ENCODE measurements at regions not wholly inside any gene's neighbourhood (a gene's known extent, or its start where the extent isn't known, plus 50 kb on each side); places are given as distances from the start of the nearest gene placed in this dataset.

DNA sequence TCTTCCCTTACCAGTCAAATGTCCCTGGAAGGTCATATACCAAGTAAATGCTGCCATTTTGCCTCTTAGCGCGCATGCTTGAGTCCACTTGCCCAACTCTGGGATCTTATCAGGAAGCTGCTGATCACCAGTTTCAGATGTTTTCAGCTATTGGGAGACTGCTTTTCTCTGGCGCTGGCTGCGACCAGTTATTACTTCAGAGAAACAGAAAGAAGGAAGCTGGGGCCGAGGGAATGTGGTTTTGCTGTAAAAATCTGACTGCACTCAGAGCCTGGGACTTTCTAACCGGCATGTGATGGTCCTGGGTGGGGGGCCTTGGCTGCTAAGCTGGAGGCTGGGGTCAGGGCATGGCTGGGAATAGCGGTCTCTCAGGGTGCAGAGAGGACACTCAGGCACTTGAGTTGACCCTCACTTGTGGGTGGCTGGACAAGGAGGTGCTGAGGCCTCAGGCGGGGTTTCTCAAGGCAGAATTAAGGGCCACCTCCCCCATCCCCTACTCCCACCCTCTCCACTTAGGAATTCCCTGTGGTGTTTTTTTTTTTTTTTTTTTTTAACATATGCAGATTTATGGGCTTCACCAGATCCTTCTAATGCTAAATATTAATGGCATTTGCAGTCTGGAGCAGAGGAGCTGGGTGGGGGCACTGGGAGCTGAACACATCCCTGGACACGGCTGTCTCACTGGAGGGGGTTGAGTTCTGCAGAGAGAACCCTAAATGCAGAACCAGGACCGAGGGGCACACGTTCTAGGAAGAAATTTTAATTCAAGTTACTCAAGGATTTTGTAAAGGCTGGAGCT lies 145.8 kb downstream of the CYLD start:
- Mint-ChIP-seq H3K27ac (ENCODE audit: unreplicated experiment) (no peak overlapping the region), H3K4me3 (ENCODE audit: unreplicated experiment) (no peak overlapping the region)
- H3K4me3 ChIP-seq (ENCODE audit: insufficient read depth, low read depth, low read length): no peak overlapping the region

DNA sequence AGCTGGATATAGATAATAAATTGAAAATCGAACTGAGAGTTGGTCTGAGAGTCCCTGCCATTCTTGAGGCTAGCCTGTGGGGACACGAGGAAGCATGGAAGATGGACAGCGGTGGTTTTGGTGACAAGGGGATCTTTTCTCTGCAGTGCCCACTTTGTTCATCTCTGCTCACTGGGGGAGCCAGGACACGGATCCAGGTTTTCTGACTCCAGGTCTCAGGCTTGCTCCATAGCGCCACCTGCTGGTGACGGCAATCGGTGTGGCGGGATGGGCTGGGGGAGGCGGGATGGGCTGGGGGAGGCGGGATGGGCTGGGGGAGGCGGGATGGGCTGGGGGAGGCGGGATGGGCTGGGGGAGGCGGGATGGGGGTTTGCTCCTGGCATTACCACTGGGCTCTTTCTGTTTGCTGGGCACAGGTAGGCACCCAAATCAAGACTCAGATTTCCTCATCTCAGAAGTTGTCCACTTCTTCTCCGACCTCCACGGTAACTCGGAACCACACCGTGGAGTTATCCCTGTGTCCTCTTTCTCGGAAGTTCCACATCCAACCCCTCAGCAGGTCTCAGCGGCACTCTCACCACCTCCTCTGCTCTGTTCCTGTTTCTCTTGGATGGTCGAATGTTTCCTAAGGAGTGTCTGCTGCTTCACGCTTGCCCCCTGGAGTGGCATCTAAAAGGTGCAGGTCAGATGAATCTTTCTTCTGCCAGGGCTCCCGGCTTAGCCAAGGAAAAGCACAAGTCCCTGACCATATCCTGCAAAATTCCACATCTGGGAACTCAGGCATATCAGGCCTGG lies 142.4 kb downstream of the CYLD start:
- H3K27ac ChIP-seq (ENCODE audit: low read depth, low read length): no peak overlapping the region
- no peak overlapping the region for H3K4me2 ChIP-seq (ENCODE audit: low read length)
- H3K27me3 ChIP-seq (ENCODE audit: insufficient read depth, low read length): no peaks in the 10 kb centered on the region
- TF ChIP-seq, protein P1, sequence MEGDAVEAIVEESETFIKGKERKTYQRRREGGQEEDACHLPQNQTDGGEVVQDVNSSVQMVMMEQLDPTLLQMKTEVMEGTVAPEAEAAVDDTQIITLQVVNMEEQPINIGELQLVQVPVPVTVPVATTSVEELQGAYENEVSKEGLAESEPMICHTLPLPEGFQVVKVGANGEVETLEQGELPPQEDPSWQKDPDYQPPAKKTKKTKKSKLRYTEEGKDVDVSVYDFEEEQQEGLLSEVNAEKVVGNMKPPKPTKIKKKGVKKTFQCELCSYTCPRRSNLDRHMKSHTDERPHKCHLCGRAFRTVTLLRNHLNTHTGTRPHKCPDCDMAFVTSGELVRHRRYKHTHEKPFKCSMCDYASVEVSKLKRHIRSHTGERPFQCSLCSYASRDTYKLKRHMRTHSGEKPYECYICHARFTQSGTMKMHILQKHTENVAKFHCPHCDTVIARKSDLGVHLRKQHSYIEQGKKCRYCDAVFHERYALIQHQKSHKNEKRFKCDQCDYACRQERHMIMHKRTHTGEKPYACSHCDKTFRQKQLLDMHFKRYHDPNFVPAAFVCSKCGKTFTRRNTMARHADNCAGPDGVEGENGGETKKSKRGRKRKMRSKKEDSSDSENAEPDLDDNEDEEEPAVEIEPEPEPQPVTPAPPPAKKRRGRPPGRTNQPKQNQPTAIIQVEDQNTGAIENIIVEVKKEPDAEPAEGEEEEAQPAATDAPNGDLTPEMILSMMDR (IDR thresholded peaks at IDR 0.05; ENCODE audit: insufficient read depth, low read depth, low read length): no peak
- no peak for TF ChIP-seq EZH2 (IDR thresholded peaks at IDR 0.05; ENCODE audit: insufficient read depth, low read length)
- Mint-ChIP-seq H3K9me3 (ENCODE audit: unreplicated experiment) (peaks cover 5% of the 10 kb centered on the region), H3K36me3 (ENCODE audit: low read depth, unreplicated experiment) (no peaks in the 10 kb centered on the region), H3K27me3 (ENCODE audit: low read depth, unreplicated experiment) (peaks cover 21% of the 10 kb centered on the region), H3K4me3 (ENCODE audit: unreplicated experiment) (no peak overlapping the region), H3K27ac (ENCODE audit: unreplicated experiment) (no peak overlapping the region), H3K4me1 (ENCODE audit: low read depth, unreplicated experiment) (no peaks in the 10 kb centered on the region)
- H3K9me3 ChIP-seq (ENCODE audit: insufficient read depth, low read depth, low read length): no peaks in the 10 kb centered on the region
- no peak for FAIRE-seq
- H3K4me1 ChIP-seq (ENCODE audit: insufficient read depth, low read length): no peaks in the 10 kb centered on the region
- DNase-seq (ENCODE audit: low read depth): no peak
- H4K20me1 ChIP-seq (ENCODE audit: insufficient read depth, low read length): no peaks in the 10 kb centered on the region
- no peak overlapping the region for H3K9ac ChIP-seq (ENCODE audit: low read length)
- H3K36me3 ChIP-seq (ENCODE audit: insufficient read depth, low read length): no peaks in the 10 kb centered on the region
- no peak overlapping the region for H2AFZ ChIP-seq (ENCODE audit: low read depth, low read length)
- H3K4me3 ChIP-seq (ENCODE audit: insufficient read depth, low read depth, low read length): no peak overlapping the region
- H3K79me2 ChIP-seq (ENCODE audit: insufficient read depth, low read length): no peaks in the 10 kb centered on the region

More for the DNA sequence above, 145.8 kb downstream of the CYLD start:
- H3K36me3 Mint-ChIP-seq (ENCODE audit: low read depth, unreplicated experiment): no peaks in the 10 kb centered on the region
- H3K27me3 Mint-ChIP-seq (ENCODE audit: low read depth, unreplicated experiment): peaks cover 19% of the 10 kb centered on the region
- H3K9me3 ChIP-seq (ENCODE audit: insufficient read depth, low read depth, low read length): no peaks in the 10 kb centered on the region
- no peak overlapping the region for H3K9ac ChIP-seq (ENCODE audit: low read length)
- no peak for DNase-seq (ENCODE audit: low read depth)
- H3K4me1 ChIP-seq (ENCODE audit: insufficient read depth, low read length): no peaks in the 10 kb centered on the region
- no peaks in the 10 kb centered on the region for H4K20me1 ChIP-seq (ENCODE audit: insufficient read depth, low read length)
- H3K4me1 Mint-ChIP-seq (ENCODE audit: low read depth, unreplicated experiment): no peaks in the 10 kb centered on the region
- H3K9me3 Mint-ChIP-seq (ENCODE audit: unreplicated experiment): peaks cover 5% of the 10 kb centered on the region
- no peaks in the 10 kb centered on the region for H3K79me2 ChIP-seq (ENCODE audit: insufficient read depth, low read length)
- no peaks in the 10 kb centered on the region for H3K36me3 ChIP-seq (ENCODE audit: insufficient read depth, low read length)
- H3K4me2 ChIP-seq (ENCODE audit: low read length): no peak overlapping the region
- FAIRE-seq: no peak
- no peak overlapping the region for H3K27ac ChIP-seq (ENCODE audit: low read depth, low read length)
- H2AFZ ChIP-seq (ENCODE audit: low read depth, low read length): no peak overlapping the region
- TF ChIP-seq EZH2 (IDR thresholded peaks at IDR 0.05; ENCODE audit: insufficient read depth, low read length): no peak
- TF ChIP-seq, protein P1 (IDR thresholded peaks at IDR 0.05; ENCODE audit: insufficient read depth, low read depth, low read length): no peak
- no peaks in the 10 kb centered on the region for H3K27me3 ChIP-seq (ENCODE audit: insufficient read depth, low read length)
